HAP-1 (cell line): ENCODE measurements at regions not wholly inside any gene's neighbourhood (a gene's known extent, or its start where the extent isn't known, plus 50 kb on each side); places are given as distances from the start of the nearest gene placed in this dataset.
"Not testable (repeated sequence)": the region's sequence is repeated elsewhere in the genome, so short reads cannot be mapped to it uniquely, and the experiment has no call there.

Experiments used
- DNase-seq, 2 experiments: peaks; one replicate each; pipeline ENCODE4 v3.0.0-alpha.2; 2016 to 2020; ENCODE audit warnings: low spot score in 2 of 2
- H3K27me3 ChIP-seq: fragments of 250-450 bp; sonication (Bioruptor Pico); 2 replicates; pipeline ENCODE4 v1.5.1; 2020; ENCODE audit warnings: low read depth, mild to moderate bottlenecking, moderate library complexity
- H3K36me3 ChIP-seq: fragments of 250-450 bp; sonication (Bioruptor Pico); replicated peaks from 2 replicates; pipeline ENCODE4 v1.5.1; 2020; ENCODE audit warnings: mild to moderate bottlenecking
- H3K4me1 ChIP-seq: fragments of 250-450 bp; sonication (Bioruptor Pico); 2 replicates; pipeline ENCODE4 v1.5.1; 2020; ENCODE audit warnings: mild to moderate bottlenecking
- H3K4me3 ChIP-seq: fragments of 250-450 bp; sonication (Bioruptor Pico); 2 replicates; pipeline ENCODE4 v1.5.1; 2020; ENCODE audit warnings: mild to moderate bottlenecking, moderate library complexity
- H3K9me3 ChIP-seq: fragments of 250-450 bp; sonication (Bioruptor Pico); 2 replicates; pipeline ENCODE4 v1.5.1; 2020; ENCODE audit warnings: mild to moderate bottlenecking, moderate library complexity
- in situ Hi-C: fragments of 300-500 bp; cut with MboI; formaldehyde crosslinking; loops from 3 replicates; pipeline ENCODE4 v1.14.3; 2020; ENCODE audit warnings: low sequenced_read_pairs, inconsistent platforms, mixed read lengths

DNA sequence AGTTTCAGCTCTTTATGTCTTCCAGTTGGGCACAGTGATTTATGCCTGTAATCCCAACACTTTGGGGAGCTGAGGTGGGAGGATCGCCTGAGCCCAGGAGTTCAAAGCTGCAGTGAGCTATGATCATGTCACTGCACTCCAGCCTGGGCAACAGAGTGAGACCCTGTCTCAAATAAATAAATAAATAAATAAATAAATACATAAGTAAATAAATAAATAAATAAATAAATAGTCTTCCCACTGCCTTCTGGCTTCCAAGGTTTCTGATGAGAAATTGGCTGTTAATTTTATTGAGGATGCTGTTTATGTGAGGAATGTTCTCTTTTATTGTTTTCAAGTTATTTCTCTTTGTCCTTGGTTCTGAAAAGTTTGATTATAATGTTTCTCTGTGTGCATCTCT lies 1507.6 kb upstream of the GOT2 start:
- H3K4me1 ChIP-seq, result no peaks in the 10 kb centered on the region
- no peaks in the 10 kb centered on the region for H3K36me3 ChIP-seq
- no peaks in the 10 kb centered on the region for H3K9me3 ChIP-seq
- DNase-seq, result no peak
- H3K27me3 ChIP-seq, result no peaks in the 10 kb centered on the region
- no peak overlapping the region for H3K4me3 ChIP-seq
- in situ Hi-C loops, result no loop called here

DNA sequence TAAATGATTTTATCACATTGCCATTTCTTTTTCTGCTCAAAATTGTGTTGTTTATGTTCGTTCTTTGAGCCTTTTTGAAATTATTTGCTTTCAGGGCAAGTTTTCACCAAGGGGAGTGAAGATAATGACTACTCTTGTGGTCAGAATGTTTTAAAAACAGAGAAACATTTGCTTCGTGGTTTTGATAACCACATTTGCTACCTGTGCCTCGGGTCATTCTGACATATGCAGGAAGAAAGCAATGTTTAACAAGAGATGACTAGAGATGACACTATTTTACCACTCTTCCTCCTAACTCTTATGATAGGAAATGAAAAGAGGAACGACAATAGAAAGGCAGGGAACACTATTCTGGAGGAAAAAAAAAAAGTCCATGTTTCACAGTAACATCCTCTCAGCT lies 1496.5 kb upstream of the GOT2 start:
- H3K36me3 ChIP-seq, result no peaks in the 10 kb centered on the region

DNA sequence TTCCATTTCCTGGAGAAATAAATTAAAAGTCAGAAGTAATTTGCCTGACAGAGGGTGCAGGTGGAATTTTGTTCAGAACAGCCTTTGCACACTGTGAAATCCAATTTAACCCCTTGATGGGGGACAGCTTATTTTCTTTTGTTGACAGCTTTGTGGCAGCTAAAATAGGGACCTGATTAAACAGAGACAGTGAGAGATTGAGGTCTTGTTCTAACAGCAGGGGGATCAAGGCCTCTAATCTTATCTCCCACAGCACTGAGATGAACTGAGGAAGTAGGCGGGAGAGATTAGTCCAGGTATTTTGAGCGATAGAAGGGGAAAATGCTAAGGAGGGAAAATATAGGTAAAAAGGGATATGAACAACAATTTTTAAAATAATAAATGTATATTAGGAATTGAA lies 1491.4 kb upstream of the GOT2 start:
- H3K36me3 ChIP-seq, result no peaks in the 10 kb centered on the region
- H3K27me3 ChIP-seq, result no peaks in the 10 kb centered on the region
- in situ Hi-C loops, result no loop called here
- no peaks in the 10 kb centered on the region for H3K4me1 ChIP-seq
- no peak overlapping the region for H3K4me3 ChIP-seq
- no peak for DNase-seq
- peaks cover 5% of the 10 kb centered on the region; the same call in 1 of the 2 replicates for H3K9me3 ChIP-seq

More for the DNA sequence above, 1496.5 kb upstream of the GOT2 start:
- in situ Hi-C loops, result no loop called here
- Histone ChIP-seq H3K4me1 (no peaks in the 10 kb centered on the region), H3K9me3 (no peaks in the 10 kb centered on the region), H3K4me3 (no peak overlapping the region), H3K27me3 (no peaks in the 10 kb centered on the region)
- DNase-seq, result no peak

DNA sequence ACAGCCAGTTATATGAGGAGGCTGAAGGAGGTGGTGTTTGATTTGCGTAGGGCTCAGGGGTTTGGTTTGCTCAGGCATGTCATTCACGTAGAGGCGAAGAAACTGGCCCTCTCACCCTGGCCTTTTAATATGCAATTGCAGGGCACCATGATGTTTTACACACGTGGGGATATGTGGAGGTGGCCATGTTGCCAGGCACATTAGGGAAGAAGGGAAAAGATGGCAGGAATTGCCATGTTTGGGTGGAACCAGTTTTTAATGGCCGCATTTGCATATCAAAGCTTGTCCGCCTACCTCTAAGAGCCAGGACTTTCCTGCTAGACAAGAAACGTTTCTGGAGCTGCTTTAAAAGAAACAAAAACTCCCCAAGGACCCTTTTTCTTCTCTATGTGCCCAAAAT lies 1483.7 kb upstream of the GOT2 start:
- Histone ChIP-seq H3K9me3 (peaks cover 5% of the 10 kb centered on the region; the same call in 1 of the 2 replicates), H3K4me1 (peaks cover 55% of the 10 kb centered on the region), H3K36me3 (no peaks in the 10 kb centered on the region), H3K27me3 (no peaks in the 10 kb centered on the region), H3K4me3 (no peak overlapping the region)
- peak; percentile 53 to 72 for DNase-seq
- in situ Hi-C loops, result no loop called here

DNA sequence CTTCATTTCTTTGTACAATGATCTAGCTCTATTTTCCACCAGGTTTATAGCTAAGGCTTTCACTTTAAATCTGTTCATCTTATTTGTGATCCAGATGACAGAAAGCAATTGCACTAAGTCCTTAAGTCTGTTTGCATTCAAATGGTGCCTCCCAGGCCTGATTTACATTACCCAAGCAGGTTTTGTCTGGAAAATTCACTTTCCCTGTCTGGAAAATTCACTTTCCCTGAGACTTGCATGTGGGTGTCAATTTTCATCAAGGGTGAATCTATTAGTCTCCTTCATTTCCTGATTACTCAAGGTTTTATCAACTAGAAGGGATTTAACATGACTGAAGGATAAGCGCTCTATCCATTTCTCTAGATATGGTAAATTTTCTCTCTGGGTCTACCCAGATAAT lies 1480.2 kb upstream of the GOT2 start:
- in situ Hi-C loops, result no loop called here
- no peak overlapping the region for H3K4me3 ChIP-seq
- no peaks in the 10 kb centered on the region for H3K9me3 ChIP-seq
- H3K4me1 ChIP-seq, result peaks cover 59% of the 10 kb centered on the region
- H3K27me3 ChIP-seq, result no peaks in the 10 kb centered on the region
- DNase-seq, result peak; percentile 60 to 95
- H3K36me3 ChIP-seq, result no peaks in the 10 kb centered on the region

DNA sequence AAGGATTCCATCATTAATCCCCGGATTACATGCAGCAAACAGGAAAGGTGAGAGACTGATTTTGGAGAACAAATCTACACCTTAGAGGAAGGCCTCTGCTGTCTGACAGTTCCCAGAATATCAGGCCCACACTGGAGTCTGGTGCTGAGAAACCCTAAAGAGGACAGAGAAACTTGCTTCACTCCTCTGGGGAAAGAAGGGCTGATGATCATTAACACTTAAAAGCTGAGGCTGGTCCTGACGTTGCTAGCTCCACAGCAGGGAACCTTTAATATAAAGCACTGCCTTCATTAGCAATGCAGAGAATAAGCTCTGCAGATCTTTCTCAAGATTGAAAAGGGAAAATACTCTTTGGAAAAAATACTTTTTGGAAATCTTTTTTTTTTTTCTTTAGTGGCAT lies 1472.4 kb upstream of the GOT2 start:
- no peaks in the 10 kb centered on the region for H3K27me3 ChIP-seq
- no peak overlapping the region for H3K4me3 ChIP-seq
- peaks cover 46% of the 10 kb centered on the region for H3K4me1 ChIP-seq
- no peaks in the 10 kb centered on the region for H3K36me3 ChIP-seq
- peak; percentile 25 to 51 for DNase-seq
- in situ Hi-C loops, result no loop called here
- no peaks in the 10 kb centered on the region; the same call in 1 of the 2 replicates for H3K9me3 ChIP-seq

DNA sequence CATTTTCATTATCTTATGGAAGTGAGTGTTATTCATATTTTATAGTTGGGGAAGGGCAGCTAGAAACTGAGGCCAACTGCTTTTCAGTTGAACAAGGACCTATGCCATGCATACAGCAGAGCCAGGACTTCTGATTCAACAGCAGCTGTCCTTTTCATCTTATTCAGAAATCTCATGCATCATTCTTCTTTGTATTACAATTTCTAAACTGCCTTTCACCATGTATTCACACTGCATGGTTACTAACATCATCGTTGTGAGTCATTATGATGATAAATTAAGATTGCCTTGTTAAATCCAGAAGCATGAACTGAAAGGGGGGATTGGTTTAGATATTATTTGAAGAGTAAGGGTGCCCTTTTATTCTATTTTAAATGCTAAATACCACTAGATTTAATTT lies 1470.1 kb upstream of the GOT2 start:
- Histone ChIP-seq H3K9me3 (no peaks in the 10 kb centered on the region; the same call in 1 of the 2 replicates), H3K4me3 (no peak overlapping the region), H3K4me1 (peaks cover 46% of the 10 kb centered on the region), H3K27me3 (no peaks in the 10 kb centered on the region), H3K36me3 (no peaks in the 10 kb centered on the region)
- DNase-seq, result peak; percentile 61 to 97
- in situ Hi-C loops, result no loop called here

DNA sequence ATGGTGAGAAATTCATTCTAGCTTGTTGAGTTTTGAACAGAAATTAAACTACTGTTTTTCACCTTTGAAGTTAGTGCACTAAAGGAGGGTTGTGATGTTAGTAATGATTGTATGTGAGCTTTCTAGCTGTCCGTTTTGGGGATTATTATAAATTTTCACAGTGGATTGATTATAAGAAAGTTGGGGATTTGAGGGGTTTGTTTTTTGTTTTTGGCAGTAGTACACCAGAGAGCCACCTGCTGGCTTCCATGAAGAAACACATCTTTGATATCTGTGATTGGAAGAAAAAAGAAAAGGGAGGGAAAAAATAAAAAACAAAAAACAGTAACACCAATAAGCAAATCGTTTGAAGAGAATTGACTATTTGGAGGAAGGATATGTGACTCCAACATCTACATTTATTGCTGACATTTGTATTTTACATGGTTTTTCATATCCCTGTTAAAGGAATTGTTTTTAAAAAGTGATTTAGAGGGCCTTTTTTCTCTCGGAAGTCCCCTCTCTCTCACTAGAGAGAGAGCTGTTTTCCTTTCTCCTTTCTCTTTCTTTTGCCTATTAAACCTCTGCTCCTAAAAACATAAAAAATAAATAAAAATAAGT lies 1469.5 kb upstream of the GOT2 start:
- H3K27me3 ChIP-seq, result no peaks in the 10 kb centered on the region
- in situ Hi-C loops, result no loop called here
- no peaks in the 10 kb centered on the region for H3K36me3 ChIP-seq
- peaks cover 46% of the 10 kb centered on the region for H3K4me1 ChIP-seq
- no peak overlapping the region for H3K4me3 ChIP-seq
- H3K9me3 ChIP-seq, result no peaks in the 10 kb centered on the region; the same call in 1 of the 2 replicates
- peak in 1 of 2 experiments; percentile 66 for DNase-seq

DNA sequence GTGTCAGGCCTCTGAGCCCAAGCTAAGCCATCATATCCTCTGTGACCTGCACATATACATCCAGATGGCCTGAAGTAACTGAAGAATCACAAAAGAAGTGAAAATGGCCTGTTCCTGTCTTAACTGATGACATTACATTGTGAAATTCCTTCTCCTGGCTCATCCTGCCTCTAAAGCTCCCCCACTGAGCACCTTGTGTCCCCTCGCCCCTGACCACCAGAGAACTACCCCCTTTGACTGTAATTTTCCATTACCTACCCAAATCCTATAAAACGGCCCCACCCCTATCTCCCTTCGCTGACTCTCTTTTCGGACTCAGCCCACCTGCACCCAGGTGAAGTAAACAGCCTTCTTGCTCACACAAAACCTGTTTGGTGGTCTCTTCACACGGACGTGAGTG lies 1466.6 kb upstream of the GOT2 start:
- DNase-seq, H3K27me3 ChIP-seq, in situ Hi-C loops: not testable (repeated sequence)

DNA sequence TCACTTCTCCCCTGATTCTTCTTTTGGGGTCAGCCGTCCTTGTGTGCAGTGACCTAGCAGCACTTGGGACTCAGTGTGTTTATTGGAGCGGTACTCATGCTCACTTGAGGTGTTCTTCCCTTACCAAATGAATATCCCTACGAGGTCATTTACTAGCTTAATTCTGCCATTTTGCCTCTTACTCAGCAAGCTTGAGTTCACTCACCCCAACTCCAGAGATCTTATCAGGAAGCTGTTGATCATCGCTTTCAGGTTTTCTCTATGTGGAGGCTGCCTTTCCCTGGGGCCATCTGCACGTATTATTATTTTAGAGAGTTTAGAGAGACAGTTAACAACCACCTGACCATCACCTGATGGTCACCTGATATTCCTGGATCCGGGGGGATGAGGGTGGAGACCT lies 1466.0 kb upstream of the GOT2 start:
- DNase-seq, result no peak
- Histone ChIP-seq H3K9me3 (no peaks in the 10 kb centered on the region; the same call in 1 of the 2 replicates), H3K4me1 (peaks cover 20% of the 10 kb centered on the region), H3K36me3 (no peaks in the 10 kb centered on the region), H3K27me3 (no peaks in the 10 kb centered on the region), H3K4me3 (no peak overlapping the region)
- in situ Hi-C loops, result no loop called here

More for the DNA sequence above, 1466.6 kb upstream of the GOT2 start:
- H3K4me1 ChIP-seq, result peaks cover 26% of the 10 kb centered on the region
- H3K9me3 ChIP-seq, H3K36me3 ChIP-seq, H3K4me3 ChIP-seq: not testable (repeated sequence)

DNA sequence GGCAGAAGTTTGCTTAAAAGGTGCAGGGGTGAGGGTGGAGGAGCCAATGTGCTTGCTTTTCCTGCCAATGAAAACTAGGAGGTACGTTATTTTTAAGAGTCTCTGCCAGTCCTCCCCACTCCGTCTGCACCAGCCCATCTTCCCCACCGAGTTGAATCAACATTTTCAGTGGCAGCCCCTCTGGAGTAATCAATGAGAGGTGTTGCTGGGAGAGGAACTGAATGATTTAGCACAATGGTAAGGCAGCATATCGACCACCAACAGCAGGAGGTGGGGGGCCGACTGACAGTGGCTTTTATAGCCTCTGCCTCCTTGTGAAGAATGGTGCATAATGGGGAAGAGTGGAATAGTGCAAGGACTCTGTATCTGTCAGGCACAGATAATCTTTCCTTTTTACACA lies 1465.0 kb upstream of the GOT2 start:
- no peak overlapping the region for H3K4me3 ChIP-seq
- H3K36me3 ChIP-seq, result no peaks in the 10 kb centered on the region
- no peaks in the 10 kb centered on the region for H3K27me3 ChIP-seq
- no peaks in the 10 kb centered on the region for H3K9me3 ChIP-seq
- no peak for DNase-seq
- peaks cover 14% of the 10 kb centered on the region for H3K4me1 ChIP-seq
- in situ Hi-C loops, result no loop called here

DNA sequence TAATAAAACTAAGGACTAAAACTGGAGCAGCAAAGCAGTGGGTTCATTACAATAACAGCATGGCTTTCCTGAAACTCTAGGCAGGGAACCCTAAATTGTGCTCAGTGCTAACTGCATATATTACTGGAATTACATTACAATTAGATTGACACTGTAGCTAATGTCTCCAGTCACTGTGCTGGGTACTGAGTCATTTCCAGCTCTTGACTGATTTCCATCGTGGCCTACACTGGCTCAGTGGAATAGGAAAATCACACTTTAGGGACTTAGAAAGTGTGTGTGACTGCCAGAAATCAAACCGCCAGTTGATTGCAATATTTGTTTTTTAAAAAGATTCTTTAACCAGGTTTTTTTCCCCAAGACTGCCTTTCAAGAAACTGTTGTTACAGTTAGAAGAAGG lies 1447.4 kb upstream of the GOT2 start:
- no peaks in the 10 kb centered on the region for H3K4me1 ChIP-seq
- in situ Hi-C loops, result no loop called here
- H3K27me3 ChIP-seq, result no peaks in the 10 kb centered on the region
- no peaks in the 10 kb centered on the region for H3K9me3 ChIP-seq
- no peak for DNase-seq
- H3K36me3 ChIP-seq, result no peaks in the 10 kb centered on the region
- H3K4me3 ChIP-seq, result no peak overlapping the region

DNA sequence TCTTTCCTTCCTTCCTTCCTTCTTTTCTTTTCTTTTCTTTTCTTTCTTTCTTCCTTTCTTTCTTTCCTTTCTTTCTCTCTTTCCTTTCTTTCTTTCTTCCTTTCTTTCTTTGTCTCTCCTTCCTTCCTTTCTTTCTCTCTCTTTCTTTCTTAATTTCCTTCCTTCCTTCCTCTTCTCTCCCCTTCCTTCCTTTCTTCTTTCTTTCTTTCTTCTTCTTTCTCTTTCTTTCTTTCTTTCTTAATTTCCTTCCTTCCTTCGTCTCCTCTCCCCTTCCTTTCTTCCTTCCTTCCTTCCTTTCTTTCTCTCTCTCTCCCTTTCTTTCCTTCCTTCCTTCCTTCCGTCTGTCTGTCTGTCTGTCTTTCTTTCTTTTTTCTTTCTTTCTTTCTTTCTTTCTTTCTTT lies 1446.5 kb upstream of the GOT2 start:
- in situ Hi-C loops, result no loop called here
- no peaks in the 10 kb centered on the region for H3K36me3 ChIP-seq

DNA sequence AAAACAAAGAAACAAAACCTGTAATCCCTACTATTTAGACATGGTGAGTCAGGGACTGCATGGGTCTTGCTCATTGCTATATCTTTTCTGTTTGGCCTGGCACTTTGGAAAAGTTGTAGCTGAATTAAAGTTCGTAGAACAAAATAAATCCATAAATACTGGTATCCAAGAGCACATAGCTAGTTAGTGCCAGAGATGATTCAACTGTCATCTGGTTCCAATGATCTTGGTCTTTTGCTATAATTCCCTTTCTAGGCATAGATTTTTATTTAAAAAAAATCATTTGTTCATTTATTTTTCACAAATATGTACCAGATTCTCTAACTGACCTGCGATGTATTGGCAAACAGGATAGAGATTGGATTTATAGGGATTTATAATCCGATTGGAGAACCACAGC lies 1436.1 kb upstream of the GOT2 start:
- no peaks in the 10 kb centered on the region for H3K36me3 ChIP-seq
- H3K4me3 ChIP-seq, result no peak overlapping the region
- no peaks in the 10 kb centered on the region for H3K27me3 ChIP-seq
- no peak for DNase-seq
- no peaks in the 10 kb centered on the region for H3K9me3 ChIP-seq
- in situ Hi-C loops, result no loop called here
- H3K4me1 ChIP-seq, result no peaks in the 10 kb centered on the region

More for the DNA sequence above, 1446.5 kb upstream of the GOT2 start:
- Histone ChIP-seq H3K4me3 (no peak overlapping the region), H3K9me3 (no peaks in the 10 kb centered on the region), H3K27me3 (no peaks in the 10 kb centered on the region), H3K4me1 (no peaks in the 10 kb centered on the region)
- DNase-seq, result no peak

DNA sequence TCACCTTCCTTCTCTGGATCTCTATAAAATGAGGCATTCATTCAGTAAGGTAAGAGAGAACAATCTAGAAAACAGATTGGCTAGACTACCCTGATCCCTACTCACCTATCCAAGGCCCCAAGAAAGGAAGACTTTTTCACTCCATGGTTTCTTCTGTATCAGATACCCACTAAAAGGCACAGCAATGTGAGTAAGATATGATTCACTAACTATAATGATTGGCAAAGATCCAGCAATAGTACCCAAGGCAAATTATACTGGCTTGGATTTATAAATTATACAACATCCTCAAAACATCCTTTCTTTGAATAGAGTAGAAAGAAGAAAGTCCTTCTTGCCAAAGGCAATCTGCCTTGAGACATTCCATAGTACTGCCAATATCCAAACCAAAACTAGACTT lies 1432.0 kb upstream of the GOT2 start:
- no peaks in the 10 kb centered on the region for H3K36me3 ChIP-seq
- H3K4me3 ChIP-seq, result no peak overlapping the region
- in situ Hi-C loops, result no loop called here
- no peaks in the 10 kb centered on the region for H3K9me3 ChIP-seq
- no peaks in the 10 kb centered on the region for H3K4me1 ChIP-seq
- DNase-seq, result no peak
- H3K27me3 ChIP-seq, result no peaks in the 10 kb centered on the region
